GM18909 (cell line): ENCODE measurements at regions not wholly inside any gene's neighbourhood (a gene's known extent, or its start where the extent isn't known, plus 50 kb on each side); places are given as distances from the start of the nearest gene placed in this dataset.
"Not testable (repeated sequence)": the region's sequence is repeated elsewhere in the genome, so short reads cannot be mapped to it uniquely, and the experiment has no call there.

Source experiments
- ATAC-seq: cut with Tn5 transposase; IDR thresholded peaks from one replicate; pipeline ENCODE4 v1.9.1; 2021; ENCODE audit warnings: mild to moderate bottlenecking; ENCODE audit not compliant: unreplicated experiment, poor library complexity

DNA sequence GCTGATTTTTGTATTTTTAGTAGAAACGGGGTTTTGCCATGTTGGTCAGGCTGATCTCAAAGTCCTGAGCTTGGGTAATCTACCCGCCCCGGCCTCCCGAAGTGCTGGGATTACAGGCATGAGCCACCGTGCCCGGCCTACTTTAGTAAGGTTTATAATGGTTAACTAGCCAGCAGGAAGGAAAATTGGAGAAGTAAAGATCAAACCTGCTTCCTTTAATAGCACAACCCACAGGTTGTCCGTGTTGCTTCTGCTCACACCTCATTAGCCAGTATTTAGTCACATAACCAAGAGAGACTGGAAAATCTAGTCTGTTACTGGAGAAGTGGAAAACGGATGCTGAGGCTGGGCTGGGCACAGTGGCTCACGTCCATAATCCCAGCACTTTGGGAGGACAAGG, 51.9 kb upstream of the TBL1XR1 start:
- ATAC-seq = no peak

DNA sequence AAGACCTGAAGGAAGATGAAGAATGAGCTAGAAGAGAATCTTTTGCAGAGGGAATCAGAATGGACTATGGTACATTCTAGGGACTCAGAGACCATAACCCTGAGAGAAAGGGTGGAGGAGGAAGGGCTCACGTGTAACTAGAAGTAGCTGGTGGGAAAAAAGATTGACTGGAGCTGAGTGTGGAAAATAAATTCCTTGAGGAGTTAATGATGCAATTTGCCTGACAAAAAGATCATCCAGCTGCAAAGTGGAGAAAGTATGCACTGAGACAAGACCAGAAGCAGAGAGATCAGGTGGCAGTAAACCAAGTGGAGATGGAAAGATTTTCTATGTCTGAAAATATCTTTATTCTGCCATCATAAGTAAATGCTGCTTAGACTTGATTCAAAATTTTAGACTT, 52.9 kb upstream of the TBL1XR1 start:
- ATAC-seq = no peak

DNA sequence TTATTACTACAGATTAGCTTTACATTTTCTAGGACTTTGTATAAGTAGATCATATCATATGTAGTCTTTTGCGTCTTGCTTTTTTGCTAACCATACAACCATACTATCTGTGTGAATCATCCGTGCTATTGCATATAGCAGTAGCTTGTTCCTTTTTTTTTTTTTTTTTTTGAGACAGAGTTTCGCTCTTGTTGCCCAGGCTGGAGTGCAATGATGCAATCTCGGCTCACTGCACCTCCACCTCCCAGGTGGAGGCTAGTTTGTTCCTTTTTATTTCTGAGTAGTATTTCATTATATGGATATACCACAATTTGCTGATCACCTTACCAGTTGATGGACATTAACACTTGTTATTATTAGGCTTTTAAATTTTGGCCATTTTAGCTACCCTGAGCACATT, 54.5 kb upstream of the TBL1XR1 start:
- no peak for ATAC-seq

DNA sequence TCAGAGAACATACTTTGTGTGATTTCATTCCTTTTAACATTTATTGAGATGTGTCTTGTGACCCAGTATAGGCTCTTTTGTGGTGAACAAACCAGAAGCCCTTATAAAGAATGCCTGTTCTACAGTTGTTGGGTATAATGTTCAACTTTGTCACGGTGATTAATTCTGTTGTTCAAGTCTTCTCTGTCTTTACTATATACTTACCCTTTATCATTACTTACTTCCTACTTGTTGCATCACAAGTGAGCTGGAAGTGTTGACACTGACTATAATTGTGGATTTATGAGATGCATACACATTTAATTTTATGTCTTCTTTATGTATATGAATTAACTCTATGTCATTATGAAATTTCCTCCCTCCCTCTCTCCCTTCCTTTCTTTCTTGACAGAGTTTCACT, 59.7 kb upstream of the TBL1XR1 start:
- no peak for ATAC-seq

DNA sequence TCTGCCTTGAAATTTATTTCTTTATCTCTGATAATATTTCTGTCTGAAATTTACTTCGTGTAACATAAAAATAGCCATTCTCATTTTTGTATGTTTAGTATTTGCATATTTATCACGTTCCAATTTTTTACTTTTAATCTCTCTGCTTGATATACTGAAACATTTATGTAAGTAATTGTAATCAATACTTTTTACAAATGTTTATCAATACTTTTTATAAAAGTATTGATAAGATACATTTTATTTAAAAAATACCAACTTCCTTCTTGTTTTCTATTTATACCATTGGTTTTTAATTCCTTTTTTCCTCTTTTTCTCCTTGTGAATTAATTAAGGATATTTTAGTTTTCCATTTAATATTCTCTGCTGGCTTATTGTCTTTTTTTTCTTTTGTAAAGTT, 60.3 kb upstream of the TBL1XR1 start:
- ATAC-seq = no peak

DNA sequence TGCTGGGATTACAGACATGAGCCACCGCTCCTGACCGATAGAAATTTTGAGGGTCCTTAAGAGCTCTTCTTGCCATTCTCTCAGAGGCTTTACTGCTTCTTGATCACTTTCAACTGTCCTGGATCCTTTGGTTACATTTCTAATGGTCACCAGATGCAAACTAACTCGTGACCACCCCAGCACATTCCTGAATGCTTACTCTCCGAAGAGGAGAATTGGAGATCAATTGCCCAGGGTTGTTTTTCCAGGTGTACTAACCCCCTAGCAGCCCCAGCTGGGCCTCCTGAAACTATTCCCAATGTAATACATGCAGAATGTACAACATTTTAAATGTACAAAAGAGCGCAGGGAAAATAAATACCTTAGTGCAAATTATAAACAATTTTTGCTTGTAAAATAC, 65.1 kb upstream of the TBL1XR1 start:
- no peak for ATAC-seq

DNA sequence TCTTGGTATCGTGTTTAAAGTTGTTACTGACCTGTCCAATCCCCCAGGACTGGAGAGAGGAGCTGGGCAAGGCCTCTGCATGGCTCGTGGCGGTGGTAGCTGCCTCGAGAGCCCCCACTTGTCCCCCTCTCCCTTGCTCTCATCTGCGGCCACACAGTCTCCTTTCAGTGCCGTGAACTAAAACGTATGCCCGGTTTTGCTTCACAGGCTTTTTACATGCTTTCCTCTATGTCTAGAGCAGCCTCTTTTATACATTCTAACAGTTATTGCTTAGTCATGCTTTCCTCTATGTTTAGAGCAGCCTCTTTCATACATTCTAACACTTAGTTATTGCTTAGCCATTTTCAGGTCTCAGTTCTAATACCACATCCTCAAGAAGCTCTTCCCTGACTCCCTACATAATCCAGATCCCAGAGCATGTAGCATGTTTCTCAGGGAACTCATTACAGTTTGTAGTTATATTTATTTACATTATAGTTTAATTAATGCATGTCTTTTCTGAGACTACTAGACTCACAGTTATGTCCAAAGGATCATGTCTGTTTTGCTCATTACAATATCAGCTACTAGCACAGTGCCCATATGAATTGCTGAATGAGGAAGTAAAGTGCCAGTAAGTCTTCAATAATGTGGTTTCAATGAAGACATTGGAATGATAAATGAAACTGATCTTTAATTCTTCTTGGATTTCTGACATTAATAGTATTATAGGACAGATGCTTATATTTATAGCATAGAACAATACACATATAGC, 66.5 kb upstream of the TBL1XR1 start:
- peak; percentile 59 for ATAC-seq

DNA sequence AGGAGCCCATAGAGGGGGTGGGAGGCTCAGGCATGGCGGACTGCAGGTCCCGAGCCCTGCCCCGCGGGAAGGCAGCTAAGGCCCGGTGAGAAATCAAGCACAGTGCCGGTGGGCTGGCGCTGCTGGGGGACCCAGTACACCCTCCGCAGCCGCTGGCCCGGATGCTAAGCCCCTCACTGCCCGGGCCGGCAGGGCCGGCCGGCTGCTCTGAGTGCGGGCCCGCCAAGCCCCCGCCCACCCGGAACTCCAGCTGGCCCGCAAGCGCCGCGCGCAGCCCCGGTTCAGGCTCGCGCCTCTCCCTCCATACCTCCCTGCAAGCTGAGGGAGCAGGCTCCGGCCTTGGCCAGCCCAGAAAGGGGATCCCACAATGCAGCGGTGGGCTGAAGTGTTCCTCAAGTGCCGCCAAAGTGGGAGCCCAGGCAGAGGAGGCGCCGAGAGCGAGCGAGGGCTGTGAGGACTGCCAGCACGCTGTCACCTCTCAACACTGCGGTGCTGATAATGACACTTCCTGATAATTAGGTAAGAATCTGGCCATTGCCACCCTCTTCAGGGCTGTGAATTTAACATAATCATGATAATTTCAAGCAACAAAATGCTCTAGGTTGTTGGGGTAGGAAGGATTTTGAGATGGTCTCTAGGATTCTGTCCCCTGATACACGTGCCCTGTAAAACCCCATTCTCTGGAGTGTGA, 74.7 kb upstream of the TBL1XR1 start:
- ATAC-seq = not testable (repeated sequence)

DNA sequence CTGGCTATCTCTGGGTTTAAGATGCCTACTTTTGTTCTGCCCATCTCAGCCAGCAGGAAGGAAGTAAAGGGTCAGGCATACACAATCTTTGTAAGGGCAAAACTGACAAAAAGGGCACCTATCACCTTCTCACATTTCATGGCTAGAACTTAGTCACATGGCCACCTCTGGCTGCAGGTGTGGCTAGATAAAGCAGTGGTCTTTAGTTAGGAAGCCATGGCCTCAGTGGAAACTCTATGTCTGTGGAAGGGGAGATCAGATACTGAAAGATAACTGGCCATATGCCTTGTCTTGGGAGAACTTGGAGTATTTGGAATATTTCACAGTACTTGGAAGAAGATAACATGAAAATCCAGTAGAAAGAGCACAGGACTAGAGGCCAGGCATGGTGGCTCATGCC, 80.7 kb upstream of the TBL1XR1 start:
- ATAC-seq = no peak

DNA sequence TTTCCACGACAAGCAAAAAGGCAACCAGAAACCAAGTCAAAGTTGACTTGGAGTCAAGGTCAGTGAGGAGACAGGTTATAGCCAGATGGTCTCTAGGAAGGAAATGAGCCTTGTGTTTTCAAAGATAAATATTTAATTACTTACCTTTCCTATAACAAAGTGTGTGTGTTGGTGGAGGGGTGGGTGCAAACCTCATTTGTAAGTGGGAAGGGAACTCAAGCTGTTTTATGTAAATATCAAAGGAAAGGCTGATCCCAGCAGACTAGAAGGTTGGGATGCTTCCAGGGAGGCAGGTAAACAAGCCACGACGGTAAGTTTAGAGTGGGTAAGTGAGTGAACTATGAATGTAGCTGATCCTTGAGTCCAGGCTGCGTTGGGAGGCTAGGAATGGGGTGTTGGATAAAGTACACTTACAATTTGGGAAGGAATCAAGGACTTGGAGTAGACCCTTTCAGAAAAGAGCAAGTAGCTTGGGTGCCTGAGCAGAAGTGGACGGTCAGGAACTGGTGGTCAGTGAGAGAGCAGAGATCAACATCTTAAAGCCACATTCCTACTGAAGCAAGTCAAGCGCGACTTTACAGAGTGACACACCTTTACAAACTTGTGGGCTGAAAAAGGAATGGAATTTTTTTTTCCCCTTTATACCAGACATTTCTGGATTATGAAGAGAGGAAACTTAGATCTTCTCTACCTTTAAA, 82.0 kb upstream of the TBL1XR1 start:
- no peak for ATAC-seq

DNA sequence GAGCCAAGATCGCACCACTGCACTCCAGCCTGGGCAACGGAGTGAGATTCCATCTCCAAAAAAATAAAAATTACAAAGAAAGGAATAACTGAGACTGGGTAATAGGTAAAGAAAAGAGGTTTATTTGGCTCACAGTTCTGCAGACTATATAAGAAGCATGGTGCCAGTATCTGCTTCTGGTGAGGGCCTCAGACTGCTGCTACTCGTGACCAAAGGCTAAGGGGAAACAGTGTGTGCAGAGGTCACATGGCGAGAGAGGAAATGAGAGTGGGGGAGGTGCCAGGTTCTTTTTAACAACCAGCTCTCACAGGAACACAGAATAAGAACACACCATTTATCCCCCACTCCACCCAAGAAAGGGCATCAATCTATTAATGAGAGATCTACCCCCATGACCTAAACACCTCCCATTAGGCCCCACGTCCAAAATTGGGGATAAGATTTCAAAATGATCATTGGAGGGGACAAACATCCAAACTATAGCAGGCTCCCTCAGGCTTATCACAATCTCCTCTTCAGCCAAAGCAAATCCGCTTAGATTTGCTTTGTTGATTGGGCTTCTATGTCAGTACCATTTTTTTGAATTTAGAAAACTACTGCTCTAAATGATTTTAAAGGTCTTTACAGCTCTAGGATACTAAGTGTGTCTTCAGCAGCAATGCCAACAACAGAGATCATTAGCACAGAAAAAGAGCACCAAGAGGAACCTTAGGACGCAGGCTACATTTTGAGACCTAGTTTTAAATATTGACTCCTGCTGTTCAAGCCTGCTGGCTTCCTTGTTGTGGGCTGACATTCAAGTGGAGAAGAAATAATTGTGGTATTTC, 84.2 kb upstream of the TBL1XR1 start:
- no peak for ATAC-seq

DNA sequence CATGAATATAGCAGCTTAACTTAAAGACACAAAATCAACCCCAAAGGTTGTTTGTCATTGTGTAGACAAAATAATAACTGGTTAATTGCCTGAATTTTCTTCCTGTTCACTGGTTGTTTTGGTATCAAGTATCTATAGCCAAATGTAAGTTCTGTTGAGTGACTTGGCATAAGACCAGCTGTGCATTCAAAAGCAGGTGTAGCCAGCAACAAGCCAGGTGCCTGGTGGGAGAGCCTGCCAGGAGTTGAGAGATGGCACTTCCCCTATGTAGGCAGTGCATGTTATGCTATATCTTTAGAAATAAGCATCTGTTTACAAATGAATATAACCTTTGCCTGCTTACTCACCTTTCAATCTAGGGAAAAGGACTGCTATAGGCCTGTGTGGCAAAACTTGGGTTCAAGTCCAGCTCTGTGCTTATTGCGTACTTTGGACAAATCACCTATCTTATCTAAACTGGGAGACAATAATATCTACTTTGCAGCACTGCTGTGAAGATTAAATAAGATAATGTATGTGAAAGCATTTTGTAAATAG, 84.9 kb upstream of the TBL1XR1 start:
- no peak for ATAC-seq

DNA sequence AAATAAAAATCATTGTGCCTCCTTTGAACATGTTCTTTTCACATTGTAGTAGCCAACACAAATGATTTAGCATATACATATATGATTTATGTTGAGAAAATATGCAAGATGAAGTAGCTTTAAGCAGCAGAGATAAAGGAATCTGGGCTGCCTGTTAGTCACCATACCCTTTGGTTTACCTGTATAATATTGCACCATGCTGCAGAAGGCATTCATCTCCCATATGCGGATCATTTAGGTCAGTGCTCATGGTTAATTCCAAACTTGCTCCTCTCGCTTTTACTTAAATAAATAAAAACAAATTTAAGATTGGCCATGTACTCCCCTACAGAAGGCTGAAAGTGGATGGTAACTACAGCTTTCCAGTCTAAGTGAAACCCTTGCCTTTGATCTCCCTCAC, 86.7 kb upstream of the TBL1XR1 start:
- ATAC-seq = no peak

DNA sequence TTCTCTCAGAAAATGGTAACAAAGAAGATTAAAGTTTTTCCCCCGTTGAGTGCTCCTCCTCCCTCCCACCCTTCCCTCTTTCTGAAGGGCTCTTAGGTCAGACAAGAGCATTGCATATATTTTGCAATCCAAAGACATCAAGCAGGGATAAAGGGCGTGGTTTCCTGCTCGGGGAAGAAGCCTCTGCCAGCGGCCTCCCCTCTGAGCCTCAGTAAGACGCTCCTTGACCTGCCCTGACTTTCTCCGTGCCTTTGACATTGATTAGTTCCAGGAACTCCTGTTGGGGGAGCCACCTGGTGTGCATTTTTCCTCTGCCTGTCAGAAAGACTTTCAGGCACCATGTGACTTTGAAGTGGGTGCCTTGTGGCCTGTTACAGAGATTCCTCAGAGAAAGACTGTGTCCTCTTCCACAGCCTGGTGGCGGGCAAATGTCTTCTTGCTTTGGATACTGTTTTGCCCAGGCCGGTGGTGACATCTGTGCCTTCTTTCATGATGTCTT, 87.2 kb upstream of the TBL1XR1 start:
- ATAC-seq = no peak

DNA sequence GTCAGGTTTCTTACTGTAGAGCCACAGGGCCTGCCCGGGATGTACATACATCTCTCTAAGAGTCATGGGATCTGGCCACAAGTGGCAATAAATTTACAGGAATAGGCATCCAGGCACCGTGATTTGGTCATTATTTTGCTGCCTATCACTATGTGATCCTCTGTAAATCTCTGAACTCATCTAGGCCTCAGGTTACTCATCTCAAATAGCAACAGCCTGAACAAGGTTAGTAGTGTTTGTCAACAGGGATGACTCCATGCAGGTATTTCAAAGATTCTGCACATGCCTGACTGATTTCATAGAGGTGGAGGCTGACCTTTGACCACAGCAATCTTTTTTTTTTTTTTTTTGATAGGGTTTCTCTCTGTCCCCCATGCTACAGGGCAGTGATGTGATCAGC, 88.8 kb upstream of the TBL1XR1 start:
- ATAC-seq = no peak

DNA sequence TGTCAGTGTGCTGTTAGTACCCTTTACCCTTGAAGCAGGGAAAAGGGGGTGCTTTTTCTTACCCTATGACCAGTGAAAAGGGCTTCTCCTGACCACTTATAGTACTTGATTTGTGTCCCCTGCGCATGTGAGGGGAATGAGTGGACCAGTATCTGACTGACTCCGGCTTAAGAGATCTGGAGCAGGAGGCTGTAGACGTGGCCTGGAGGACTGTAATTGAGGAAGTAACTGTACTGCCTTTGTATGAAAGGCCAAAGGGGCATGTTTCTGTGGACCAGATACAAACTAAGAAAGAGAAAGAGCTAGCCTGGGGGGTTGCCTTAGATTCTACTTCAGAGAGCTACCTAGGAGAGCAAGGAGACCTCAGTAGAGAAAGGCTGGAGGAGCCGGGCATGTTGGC, 89.9 kb upstream of the TBL1XR1 start:
- ATAC-seq = no peak

DNA sequence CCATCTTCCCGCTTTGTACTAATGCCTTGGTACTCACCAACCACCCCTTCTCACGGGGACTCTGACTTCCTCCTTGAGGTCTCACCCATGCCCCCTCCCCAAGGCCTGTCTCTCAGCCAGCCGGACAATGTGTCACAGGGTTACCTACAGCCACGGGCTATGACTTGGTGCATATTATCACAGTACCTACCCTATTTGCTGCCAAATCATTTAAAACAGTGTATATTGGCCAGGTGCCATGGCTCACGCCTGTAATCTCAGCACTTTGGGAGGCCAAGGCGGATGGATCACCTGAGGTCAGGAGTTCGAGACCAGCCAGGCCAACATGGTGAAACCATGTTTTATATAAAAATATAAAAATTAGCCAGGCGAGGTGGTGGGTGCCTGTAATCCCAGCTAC, 93.4 kb upstream of the TBL1XR1 start:
- no peak for ATAC-seq

DNA sequence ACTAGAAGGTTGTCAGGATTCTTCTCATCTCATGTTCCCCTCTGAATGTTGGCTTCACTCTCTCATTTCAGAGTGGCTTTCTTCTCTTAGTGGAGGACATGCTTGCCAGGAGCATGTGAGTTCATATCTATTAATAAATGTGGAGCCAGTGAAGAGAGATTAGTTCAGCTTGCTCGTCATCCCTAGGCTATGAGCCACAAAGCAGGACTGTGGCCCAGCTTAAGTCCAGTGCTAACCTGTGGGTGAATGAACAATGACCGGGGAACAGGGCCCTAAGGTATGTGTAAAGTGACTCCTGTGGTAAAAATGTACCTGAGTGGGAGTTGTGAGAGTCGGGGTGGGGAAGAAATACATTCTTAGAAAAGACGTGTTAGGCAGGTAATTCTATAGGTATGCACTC, 96.9 kb upstream of the TBL1XR1 start:
- no peak for ATAC-seq

DNA sequence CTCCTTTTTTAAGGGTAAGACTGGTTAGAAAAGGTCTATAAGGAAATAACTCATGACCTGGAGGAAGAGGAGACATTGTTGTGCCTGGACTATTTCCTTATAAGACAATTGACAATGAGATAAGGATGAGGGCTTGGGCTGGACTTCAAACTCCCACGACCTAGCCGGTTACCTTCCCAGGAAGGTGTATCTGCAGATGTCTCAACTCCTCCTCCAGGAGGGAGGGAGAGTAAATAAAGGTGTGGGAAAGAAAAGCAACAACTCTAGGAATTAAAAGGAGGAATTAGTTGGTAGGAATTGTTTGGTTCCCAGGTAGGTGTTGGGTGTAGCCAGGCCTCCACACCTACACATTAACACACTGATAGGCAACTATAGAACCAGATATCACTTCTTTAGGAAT, 97.8 kb upstream of the TBL1XR1 start:
- no peak for ATAC-seq

DNA sequence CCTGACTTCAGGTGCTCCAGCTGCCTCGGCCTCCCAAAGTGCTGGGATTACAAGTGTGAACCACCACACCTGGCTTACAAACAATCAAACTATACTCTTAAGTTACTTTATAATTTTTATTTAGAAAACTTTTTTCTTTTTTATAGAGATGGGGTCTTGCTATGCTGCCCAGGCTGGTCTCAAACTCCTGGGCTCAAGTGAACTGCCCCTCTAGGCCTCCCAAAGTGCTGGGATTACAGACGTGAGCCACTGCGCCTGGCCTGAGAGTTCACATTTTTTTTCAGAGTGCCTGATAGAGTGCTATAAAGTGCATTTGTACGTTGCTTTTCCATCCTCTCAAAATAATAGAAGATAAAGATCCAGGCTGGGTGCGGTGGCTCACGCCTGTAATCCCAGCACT, 102.0 kb upstream of the TBL1XR1 start:
- no peak for ATAC-seq
